Islet precursor cell (in vitro differentiated cells): ENCODE measurements at regions not wholly inside any gene's neighbourhood (a gene's known extent, or its start where the extent isn't known, plus 50 kb on each side); places are given as distances from the start of the nearest gene placed in this dataset.
A peak's percentile ranks its signal among the peaks of the same experiment; 100 is the strongest.
"Not testable (repeated sequence)": the region's sequence is repeated elsewhere in the genome, so short reads cannot be mapped to it uniquely, and the experiment has no call there.

Source experiments
- DNase-seq: peaks from one replicate; pipeline ENCODE4 v3.0.0-alpha.2; 2018

DNA sequence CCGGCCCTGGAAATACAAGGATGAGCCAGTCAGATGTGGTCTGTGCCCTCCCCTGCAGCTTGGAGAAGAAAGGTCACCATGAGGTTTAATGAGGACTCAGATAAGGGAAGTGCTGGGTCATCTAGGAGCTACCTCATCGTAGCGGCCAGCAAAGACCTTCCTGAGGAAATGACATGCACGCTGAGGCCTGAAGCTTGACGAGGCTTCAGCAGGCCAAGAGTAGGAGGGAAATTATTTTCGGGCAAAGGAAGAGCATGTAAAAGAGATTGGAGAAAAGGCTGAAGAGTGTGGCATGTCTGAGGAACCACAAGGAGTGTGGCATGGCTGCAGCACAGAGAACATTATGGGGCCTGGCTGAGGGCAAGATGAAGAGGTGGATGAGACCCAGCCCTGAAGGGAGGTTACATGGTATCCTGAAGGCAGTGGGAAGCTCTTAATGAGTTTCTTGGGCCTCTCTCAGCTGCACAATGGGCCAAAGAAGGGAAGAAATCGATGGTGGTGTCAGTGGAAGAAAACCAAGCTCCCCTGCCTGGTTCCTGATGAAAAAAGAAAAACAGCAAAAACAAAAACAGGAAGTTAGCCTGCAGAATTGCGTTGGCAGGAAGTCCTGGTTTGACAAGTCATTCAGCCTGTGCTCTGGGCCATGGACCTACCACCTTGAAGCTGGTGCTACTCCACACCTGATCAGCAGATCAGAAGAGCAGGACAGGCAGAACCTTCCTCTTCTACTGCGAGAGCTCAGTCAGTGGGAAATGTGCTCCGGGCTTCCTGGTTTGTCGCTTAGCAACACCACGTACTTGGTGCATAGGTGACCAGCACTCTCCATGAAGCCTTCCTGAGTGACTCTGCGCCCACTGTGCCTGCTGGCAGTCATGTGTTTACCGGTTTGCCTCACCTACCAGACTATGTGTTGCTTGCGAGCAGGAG lies 134.5 kb upstream of the KLF3 start:
- DNase-seq = no peak

DNA sequence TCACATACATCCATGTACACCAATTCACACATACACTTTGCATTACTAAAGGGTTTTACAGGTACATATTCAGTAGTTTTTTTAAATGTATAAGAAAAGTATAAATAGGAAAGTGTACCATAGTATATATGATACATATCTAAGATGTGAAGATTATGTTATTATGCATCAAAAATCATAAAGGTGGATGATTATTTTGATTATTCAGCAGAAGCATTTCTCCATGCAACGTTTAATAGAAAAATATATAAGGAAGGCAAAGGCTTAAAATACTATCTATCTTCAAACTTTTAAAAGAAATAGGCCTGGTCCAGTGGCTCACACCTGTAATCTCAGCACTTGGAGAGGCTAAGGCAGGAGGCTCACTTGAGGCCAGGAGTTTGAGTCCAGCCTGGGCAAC lies 133.5 kb upstream of the KLF3 start:
- DNase-seq = no peak

- no peak for DNase-seq
These were observed 132.8 kb upstream of the KLF3 start for GRCh38 chr4:38531141-38531727.

- DNase-seq = no peak
These were observed 131.0 kb upstream of the KLF3 start for GRCh38 chr4:38532908-38533499.

GRCh38 chr4:38534344-38535045 lies 129.5 kb upstream of the KLF3 start:
- no peak for DNase-seq

DNA sequence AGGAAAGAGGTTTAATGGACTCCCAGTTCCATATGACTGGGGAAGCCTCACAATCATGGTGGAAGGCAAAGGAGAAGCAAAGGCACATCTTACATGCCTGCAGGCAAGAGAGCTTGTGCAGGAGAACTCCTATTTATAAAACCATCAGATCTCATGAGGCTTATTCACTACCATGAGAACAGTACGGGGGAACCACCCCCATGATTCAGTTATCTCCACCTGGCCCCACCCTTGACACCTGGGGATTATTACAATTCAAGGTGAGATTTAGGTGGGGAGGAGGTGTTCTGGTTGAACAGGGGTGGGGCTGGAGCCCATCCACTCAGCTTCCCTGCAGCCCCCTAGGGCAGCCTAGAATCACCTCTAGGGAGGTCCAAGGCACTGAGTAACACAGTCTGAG lies 128.9 kb upstream of the KLF3 start:
- not testable (repeated sequence) for DNase-seq

DNA sequence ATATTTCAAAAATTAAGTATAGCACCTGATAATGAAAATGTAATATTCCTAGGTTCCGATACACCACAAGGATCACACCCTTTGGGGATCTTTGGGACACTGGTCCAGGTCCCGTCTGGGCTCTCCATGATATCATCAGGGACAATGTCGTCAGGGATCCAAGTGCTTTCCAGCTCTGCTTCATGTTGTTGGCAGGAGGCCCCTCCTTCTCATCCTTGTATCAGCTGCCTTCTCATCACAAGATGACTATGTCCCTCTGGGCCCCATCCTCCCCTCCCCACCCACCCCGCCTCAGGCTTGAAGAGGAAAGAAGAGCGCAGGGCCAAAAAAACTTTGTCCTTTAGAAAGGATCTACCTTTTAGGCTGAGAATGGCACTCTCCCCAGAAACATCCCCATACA lies 128.3 kb upstream of the KLF3 start:
- no peak for DNase-seq

DNA sequence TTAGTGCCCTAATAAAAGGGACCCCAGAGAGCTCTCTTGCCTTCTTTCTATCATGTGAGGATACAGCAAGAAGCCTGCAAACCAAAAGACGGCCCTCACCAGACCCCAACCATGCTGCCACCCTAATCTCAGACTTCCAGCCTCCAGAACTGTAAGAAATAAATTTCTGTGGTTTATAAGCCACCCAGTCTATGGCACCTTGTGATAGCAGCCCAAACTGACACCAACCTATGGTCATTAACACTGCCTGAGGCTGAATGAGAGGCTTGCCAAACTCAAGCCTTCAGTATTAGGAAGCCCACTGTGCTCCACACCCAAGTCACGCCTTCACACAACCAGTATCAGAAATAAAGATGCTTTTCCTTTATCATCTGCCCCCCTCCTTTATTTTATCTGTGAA lies 127.3 kb upstream of the KLF3 start:
- no peak for DNase-seq

DNA sequence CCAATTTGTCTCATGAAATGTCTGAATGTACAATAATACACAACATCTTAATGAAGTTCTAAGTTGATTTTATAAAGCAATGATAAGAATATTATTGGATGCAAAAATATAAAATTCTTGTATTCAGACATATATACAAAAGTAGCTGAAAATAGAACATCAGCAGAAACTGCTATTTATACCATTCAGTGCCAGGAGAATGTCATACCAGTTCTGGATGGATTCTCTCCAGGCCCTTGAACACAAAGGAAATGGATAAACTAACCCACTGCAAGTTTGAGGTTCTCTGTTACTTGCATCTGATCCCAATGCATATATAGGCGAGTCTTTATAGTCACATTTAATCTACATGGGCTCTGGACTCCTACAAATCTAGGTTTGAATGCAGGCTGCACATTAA lies 126.3 kb upstream of the KLF3 start:
- no peak for DNase-seq

- DNase-seq = no peak
These were observed 125.5 kb upstream of the KLF3 start for GRCh38 chr4:38538517-38538916.

GRCh38 chr4:38539501-38539900 lies 124.5 kb upstream of the KLF3 start:
- no peak for DNase-seq

GRCh38 chr4:38547052-38547451 lies 116.9 kb upstream of the KLF3 start:
- DNase-seq = no peak

DNA sequence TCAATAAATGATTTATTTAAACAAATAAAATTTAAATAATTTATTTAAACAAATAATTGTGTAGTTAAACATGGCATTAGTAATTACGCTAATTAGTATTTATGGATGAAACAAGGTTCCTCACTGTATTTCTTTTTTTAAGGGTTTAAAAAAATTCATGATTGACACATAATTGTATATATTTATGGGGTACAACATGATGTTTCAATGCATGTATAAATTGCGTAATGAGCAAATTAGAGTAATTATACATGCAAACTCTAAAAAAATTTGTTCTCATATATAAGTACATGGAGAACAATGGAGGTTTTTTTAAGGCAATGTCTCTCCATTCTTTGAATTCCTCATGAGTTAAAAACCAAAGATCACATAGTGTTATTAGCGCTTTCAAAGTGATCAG lies 115.7 kb upstream of the KLF3 start:
- DNase-seq = no peak

DNA sequence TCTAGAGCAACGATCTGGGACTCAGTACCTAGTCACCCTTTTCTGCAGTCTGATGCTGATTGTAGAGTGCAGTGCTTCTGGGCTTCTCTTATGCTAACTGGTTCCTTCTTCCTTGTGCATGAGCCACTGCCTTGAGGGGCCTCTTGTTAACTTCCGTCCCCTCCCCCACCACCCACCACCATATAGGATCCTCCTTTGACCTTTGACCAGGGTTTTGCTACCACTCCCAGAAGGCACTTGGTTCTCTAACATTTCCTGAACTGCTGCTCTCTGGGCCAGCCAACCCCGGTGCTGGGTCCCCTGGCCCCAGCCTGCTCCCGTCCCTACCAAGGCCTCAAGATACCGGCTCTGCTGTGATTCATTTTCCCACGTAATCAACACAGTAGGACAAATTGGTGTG lies 104.6 kb upstream of the KLF3 start:
- DNase-seq = no peak

DNA sequence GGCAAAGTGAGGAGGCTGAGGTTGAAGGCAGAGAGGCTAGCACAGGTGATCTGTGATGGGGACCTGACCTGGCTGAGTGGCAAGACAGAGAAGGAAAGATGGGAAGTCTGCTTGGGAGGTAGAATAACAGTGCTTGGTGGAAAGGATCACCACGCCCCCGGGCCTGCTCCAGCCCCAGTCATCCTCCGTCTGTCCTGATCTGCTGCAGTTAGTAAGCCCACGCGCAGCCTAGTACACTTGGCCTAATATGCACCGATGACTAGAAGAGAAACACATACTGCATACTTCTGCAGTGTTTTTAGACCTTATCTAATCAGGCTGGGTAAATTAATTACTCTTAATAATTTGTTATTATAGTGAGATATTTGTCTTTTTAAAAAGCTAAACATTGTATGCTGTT lies 103.7 kb upstream of the KLF3 start:
- no peak for DNase-seq

- DNase-seq = no peak
These were observed 103.0 kb upstream of the KLF3 start for GRCh38 chr4:38560768-38561558.

DNA sequence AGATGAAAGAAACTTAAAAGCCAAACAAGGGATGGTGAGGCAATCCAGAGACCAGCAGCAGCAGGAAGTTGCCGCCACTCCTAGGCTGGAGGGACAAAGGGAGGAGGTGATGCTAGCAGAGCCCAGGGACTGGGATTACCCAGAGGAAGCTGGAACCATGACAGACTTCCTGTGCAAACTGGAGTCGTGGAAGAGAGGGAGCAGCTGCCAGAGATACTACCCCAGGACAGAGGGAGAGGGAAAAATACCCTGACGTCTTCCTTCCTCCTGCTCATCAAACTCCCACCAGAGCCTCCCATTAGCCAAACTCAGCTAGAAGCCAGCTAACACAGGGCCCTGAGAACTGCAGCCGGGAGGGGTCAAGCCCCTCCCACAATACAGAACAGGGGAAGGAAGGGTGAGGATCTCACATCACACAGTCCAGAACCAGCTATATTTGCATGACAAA lies 101.2 kb upstream of the KLF3 start:
- peak; percentile 64 for DNase-seq

GRCh38 chr4:38563707-38564495 lies 100.1 kb upstream of the KLF3 start:
- no peak for DNase-seq

DNA sequence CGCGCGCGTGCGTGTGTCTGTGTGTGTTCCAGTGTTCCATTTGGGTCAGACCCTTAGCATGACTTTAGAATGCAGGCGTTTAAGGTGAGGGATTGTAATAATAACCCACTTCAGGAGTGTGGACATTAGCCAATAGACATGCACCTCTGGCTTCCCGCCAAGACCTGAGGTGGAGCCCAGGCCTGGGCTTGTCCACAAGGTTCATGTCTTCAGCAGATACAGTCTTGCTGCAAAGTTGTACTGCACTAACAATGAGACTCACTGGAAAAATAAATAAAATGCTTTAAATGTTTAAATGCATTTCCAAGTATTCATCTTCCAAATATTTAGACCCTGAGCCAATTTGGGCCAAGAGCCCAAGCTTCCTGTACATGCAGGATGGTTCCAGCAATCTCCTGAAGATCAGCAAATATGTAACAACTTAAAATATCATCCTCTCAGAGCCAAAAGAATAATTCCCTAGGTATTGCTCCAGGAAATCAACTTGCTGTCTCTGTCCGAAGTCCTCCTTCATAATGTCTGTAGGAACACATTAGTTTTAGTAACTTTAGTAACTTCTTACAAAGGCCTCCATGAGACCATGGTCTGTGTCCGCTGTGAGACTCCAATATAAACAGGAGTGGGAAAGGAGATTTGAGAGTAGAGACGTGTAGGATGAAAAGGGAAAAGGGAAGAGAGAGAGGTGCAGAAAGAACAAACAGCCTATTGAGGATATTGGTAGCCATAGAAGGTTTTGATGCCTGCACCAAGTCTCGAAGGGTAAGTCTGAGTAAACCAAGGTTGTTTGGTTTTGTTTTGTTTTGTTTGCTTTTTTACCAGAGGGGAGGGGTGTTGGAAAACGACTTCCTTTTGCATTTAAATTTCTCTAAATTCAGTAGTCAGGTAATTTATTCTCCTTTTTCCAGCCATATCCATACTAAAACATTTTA lies 98.5 kb upstream of the KLF3 start:
- no peak for DNase-seq

DNA sequence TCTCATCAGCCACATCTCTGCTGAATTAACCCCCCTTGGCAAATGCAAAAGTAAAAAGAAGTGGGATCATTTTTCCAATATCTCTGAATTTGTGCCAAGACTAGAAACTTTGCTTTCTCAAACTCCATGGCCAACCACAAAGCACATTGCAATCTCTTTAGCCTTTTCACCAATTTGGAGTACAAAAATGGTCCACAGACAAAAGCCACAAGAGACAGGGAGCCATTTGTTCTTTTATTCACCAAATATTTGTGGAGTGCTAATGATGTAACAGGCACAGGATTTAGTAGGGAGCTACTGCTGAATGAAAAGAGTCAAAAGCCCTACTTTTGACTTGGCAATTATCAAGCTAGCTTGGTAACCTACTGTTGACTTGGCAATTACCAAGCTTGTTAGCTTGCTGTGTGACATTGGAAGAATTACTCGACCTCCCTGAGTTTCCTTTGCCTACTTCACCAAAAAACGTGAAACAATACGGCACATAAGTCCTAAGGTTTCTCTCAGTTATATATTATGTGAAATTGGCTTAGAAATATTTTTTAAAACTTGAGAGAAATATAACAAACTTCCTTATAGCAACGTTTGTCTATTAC lies 97.1 kb upstream of the KLF3 start:
- DNase-seq = no peak
